ENCODE measurements at regions not wholly inside any gene's neighbourhood (a gene's known extent, or its start where the extent isn't known, plus 50 kb on each side); places are given as distances from the start of the nearest gene placed in this dataset.

- DNase-seq = no peak
Measured at GRCh38 chr16:86777381-86777946, 199.1 kb downstream of the FOXL1 start.

- DNase-seq = no peak
Measured at GRCh38 chr16:86778108-86778745, 199.9 kb downstream of the FOXL1 start.

GRCh38 chr16:86778978-86779377, 200.6 kb downstream of the FOXL1 start:
- DNase-seq = no peak

- DNase-seq = no peak
Measured at GRCh38 chr16:86781046-86781445, 202.7 kb downstream of the FOXL1 start.

- no peak for DNase-seq
Measured at GRCh38 chr16:86783636-86784626, 205.6 kb downstream of the FOXL1 start.

DNA sequence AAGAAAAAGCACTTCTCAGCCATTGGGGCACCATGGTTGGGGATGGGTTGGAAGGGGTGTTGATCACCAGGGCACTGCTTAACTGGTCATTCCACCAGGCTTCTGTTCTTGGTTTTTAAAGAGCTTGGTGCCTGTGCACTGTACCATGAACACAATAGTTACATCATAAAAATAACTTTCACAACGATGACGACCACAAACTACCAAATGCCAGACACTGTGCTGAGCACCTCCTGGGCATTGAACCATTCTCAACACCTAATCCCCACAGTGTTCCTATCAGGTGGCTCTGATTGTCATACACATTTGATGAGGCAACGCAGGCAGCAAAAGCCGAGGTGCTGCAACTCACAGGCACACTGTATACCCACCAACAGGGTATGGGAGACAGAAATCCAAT, 208.0 kb downstream of the FOXL1 start:
- no peak for DNase-seq

DNA sequence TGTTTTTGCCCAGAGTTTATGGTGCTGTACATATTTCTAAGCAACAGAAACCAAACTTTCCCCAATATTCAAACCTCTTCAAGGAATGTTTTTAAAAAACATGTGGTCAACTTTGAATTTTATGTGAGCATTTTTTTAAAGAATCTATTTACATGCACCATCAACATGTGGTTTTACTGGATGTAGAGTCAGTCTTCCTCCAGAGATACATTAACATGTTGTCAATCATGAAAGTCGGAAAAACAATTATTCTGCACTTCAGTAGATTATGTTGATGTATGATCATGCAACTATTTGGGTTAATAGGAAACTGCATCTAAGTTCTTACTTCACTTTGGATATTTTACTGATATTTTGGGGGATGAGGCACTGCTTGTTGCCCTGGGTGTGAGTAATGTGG, 208.6 kb downstream of the FOXL1 start:
- DNase-seq = no peak

- no peak for DNase-seq
Measured at GRCh38 chr16:86787538-86787937, 209.2 kb downstream of the FOXL1 start.

GRCh38 chr16:86789621-86790051, 211.3 kb downstream of the FOXL1 start:
- DNase-seq = no peak

- DNase-seq = no peak
Measured at GRCh38 chr16:86791287-86792035, 213.1 kb downstream of the FOXL1 start.

DNA sequence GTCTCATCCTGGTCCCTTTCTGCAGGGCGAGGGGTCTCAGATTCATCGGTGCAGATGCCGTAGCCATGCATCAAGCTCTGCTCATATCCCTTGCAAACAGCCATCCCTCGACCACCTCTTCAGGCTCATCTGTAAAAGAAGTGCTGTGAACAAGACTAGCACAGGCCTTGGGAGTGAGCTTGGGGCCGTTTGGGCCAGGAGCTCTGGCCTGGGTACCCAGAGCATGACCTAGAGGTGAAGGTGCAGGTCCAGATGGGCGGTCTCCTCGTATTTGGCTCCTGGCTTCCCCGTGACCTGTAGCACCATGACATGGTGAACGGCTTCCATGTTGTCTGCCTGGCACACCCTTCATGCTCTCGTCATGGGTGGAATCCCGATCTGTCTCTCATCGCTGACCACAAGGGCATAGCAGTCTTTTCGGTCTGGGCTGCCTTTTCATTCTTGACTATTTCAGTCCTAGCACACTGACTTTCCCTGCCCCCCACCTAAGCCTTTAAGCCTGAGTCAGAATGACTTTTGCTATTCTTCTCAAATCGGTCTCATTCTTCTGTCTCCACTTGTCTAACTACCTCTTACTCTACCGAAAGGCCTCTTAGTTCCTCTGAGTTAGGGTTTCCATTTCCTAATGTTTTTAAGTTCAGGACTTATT, 216.0 kb downstream of the FOXL1 start:
- DNase-seq = no peak

- DNase-seq = no peak
Measured at GRCh38 chr16:86797700-86798099, 219.4 kb downstream of the FOXL1 start.

DNA sequence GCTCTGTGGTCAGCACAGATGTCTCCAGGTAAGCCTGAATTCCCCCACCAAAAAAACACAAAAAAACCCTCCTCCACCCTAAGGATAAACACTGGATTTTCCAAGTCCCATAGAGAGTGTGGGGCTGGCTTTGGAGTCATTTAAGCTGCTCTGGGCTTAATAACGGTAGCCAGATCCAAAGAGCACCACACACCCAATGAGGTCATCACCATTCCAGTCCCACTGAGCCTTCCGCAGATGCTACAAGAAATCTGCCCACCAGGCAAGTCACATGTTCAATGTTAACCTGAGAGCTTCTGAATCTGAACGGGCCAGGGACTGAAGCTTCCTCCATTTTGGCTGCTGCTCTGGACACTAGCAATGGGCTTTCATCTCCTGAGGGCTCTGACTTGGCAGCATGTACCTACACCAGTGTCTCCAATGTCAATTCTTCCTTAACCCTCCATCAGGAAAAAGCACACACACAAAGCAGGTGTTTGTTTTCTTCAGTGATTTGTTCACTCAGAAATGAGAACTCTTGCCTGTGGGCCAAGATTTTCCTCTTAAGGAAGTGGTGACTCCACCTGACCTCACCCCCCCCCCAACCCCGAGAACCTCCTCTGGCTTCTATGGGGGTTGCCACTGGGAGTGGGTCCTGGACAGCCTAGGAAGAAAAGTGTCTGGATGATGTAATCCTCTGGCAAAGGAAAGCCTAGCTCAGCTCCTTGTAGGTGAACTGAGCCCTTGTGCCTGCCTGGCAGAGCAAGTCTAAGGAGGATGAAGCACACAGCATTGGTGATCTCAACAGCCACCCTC, 220.1 kb downstream of the FOXL1 start:
- DNase-seq = no peak

GRCh38 chr16:86799367-86799766, 221.0 kb downstream of the FOXL1 start:
- no peak for DNase-seq

DNA sequence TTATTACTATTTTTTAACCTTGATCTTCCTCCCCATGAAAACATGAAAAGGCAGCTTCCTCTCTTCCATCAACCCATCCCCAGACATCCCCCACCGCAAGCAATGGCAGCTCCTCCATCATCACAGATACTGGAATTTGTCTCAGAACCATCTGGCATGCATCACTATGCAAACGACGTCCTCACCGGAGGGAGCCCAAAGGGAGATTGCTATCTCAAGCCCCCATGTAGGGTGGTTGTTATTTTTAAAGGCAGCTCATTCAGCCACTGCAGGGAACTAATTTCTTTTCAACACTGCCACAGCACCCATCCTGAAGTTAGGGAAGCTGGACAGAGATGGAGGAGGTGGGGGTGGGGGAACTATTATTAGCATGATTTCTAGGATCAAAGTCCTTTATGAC, 222.5 kb downstream of the FOXL1 start:
- no peak for DNase-seq

- DNase-seq = no peak
Measured at GRCh38 chr16:86802013-86802412, 223.7 kb downstream of the FOXL1 start.

- no peak for DNase-seq
Measured at GRCh38 chr16:86805188-86805587, 226.8 kb downstream of the FOXL1 start.

- no peak for DNase-seq
Measured at GRCh38 chr16:86806181-86806837, 228.0 kb downstream of the FOXL1 start.

DNA sequence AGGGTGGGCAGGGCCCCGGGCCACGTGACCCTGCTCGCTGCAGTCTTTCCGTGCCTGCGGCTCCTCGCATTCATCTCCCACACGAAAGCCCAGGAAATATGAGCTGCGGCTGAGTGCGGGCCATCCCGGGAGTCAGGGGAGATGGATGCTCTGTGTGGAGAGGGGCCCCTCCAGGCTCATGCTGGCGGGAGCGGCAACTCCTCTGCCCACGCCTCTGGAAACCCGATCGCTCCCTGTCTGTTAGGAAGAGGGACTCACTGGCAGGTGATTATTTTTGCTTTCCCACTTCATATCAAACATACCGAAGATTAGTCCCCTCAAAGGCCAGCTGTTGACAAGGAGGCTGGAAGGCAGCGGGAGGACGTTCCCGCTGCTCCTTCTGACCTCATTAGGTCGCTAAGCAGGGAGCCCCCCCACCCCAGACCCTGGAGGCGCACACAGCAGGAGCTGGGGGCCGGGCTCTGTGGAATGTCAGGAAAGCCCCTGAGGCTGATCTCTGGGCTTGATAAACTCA, 228.5 kb downstream of the FOXL1 start:
- DNase-seq = no peak

GRCh38 chr16:86808863-86809444, 230.6 kb downstream of the FOXL1 start:
- DNase-seq = no peak
